DOHH2 (cell line): ENCODE measurements at regions not wholly inside any gene's neighbourhood (a gene's known extent, or its start where the extent isn't known, plus 50 kb on each side); places are given as distances from the start of the nearest gene placed in this dataset.

ENCODE experiments used
- H3F3A ChIP-seq: fragments of 200-600 bp; sonication (generic), shearing (Covaris generic); 2 replicates; pipeline ENCODE4 v1.6.0; 2016; ENCODE audit warnings: antibody characterized with exemption, mild to moderate bottlenecking; ENCODE audit not compliant: control insufficient read depth, insufficient read depth
- H3K27ac ChIP-seq: fragments of 200-600 bp; sonication (generic); 2 replicates; pipeline ENCODE4 v1.5.1; 2014; ENCODE audit warnings: low read depth, mild to moderate bottlenecking, low read length, moderate library complexity
- H3K27me3 ChIP-seq: fragments of 200-600 bp; sonication (generic); 2 replicates; pipeline ENCODE4 v1.6.1; 2014; ENCODE audit warnings: mild to moderate bottlenecking, low read length, mixed read lengths; ENCODE audit not compliant: control insufficient read depth
- H3K36me3 ChIP-seq: fragments of 200-600 bp; sonication (generic); 2 replicates; pipeline ENCODE4 v1.6.1; 2014; ENCODE audit warnings: mild to moderate bottlenecking, low read length, moderate library complexity, mixed read lengths; ENCODE audit not compliant: control insufficient read depth
- H3K4me1 ChIP-seq: fragments of 200-600 bp; sonication (generic); 2 replicates; pipeline ENCODE4 v1.6.1; 2014; ENCODE audit warnings: mild to moderate bottlenecking, low read length, mixed read lengths; ENCODE audit not compliant: control insufficient read depth
- H3K4me2 ChIP-seq: fragments of 200-600 bp; sonication (generic); 2 replicates; pipeline ENCODE4 v1.6.0; 2014; ENCODE audit warnings: mild to moderate bottlenecking, low read length, moderate library complexity
- H3K4me3 ChIP-seq: fragments of 200-600 bp; sonication (generic); 2 replicates; pipeline ENCODE4 v1.5.1; 2014; ENCODE audit warnings: mild to moderate bottlenecking, low read length, mixed read lengths
- H3K79me2 ChIP-seq: fragments of 200-600 bp; sonication (generic); 2 replicates; pipeline ENCODE4 v1.6.1; 2014; ENCODE audit warnings: mild to moderate bottlenecking, low read length, mixed read lengths; ENCODE audit not compliant: control insufficient read depth
- H3K9me2 ChIP-seq: fragments of 200-600 bp; sonication (generic); replicated peaks from 2 replicates; pipeline ENCODE4 v1.6.1; 2014; ENCODE audit warnings: mild to moderate bottlenecking, low read length, mixed read lengths; ENCODE audit not compliant: control insufficient read depth
- H3K9me3 ChIP-seq: fragments of 200-600 bp; sonication (generic); 2 replicates; pipeline ENCODE4 v1.6.1; 2014; ENCODE audit warnings: antibody characterized with exemption, low read length, mixed read lengths; ENCODE audit not compliant: control insufficient read depth, insufficient read depth
- H4K20me1 ChIP-seq: fragments of 200-600 bp; sonication (generic); 2 replicates; pipeline ENCODE4 v1.6.0; 2014; ENCODE audit warnings: low read depth, mild to moderate bottlenecking, antibody characterized with exemption, low read length, moderate library complexity; ENCODE audit not compliant: control insufficient read depth, insufficient read depth
- CTCF ChIP-seq: fragments of 200-600 bp; sonication (generic); IDR thresholded peaks from one replicate; pipeline ENCODE4 v1.5.1; 2014; ENCODE audit warnings: antibody characterized with exemption, mild to moderate bottlenecking, low read depth, low read length; ENCODE audit not compliant: poor library complexity, severe bottlenecking
- EZH2phosphoT487 ChIP-seq: fragments of 200-600 bp; sonication (generic); IDR thresholded peaks from 2 replicates; pipeline ENCODE4 v1.6.1; 2017; ENCODE audit warnings: borderline replicate concordance, mild to moderate bottlenecking, antibody characterized with exemption, low read length, moderate library complexity, mixed read lengths

GRCh38 chr4:83191026-83191425 lies 76.5 kb upstream of the PLAC8 start:
- Histone ChIP-seq H3K4me2 (no peak overlapping the region), H4K20me1 (no peaks in the 10 kb centered on the region), H3K36me3 (no peaks in the 10 kb centered on the region), H3K9me3 (no peaks in the 10 kb centered on the region), H3K4me3 (no peak overlapping the region), H3K27ac (no peak overlapping the region), H3K9me2 (no peaks in the 10 kb centered on the region), H3K79me2 (no peaks in the 10 kb centered on the region), H3F3A (no peaks in the 10 kb centered on the region), H3K27me3 (no peaks in the 10 kb centered on the region), H3K4me1 (no peaks in the 10 kb centered on the region)
- TF ChIP-seq CTCF (no peak), EZH2phosphoT487 (no peak)

- H3K79me2 ChIP-seq: no peaks in the 10 kb centered on the region
- H3K4me2 ChIP-seq: no peak overlapping the region
- H4K20me1 ChIP-seq: no peaks in the 10 kb centered on the region
- no peak overlapping the region for H3K27ac ChIP-seq
- H3K9me3 ChIP-seq: no peaks in the 10 kb centered on the region
- H3K9me2 ChIP-seq: no peaks in the 10 kb centered on the region
- H3K36me3 ChIP-seq: no peaks in the 10 kb centered on the region
- H3K4me1 ChIP-seq: no peaks in the 10 kb centered on the region
- TF ChIP-seq EZH2phosphoT487 (no peak), CTCF (no peak)
- H3K27me3 ChIP-seq: no peaks in the 10 kb centered on the region
- H3K4me3 ChIP-seq: no peak overlapping the region
- no peaks in the 10 kb centered on the region for H3F3A ChIP-seq
Observed at GRCh38 chr4:83189631-83190136, 75.2 kb upstream of the PLAC8 start.

GRCh38 chr4:83180431-83180968 lies 66.0 kb upstream of the PLAC8 start:
- Histone ChIP-seq H3K4me3 (no peak overlapping the region), H3K4me2 (no peak overlapping the region), H3K9me3 (no peaks in the 10 kb centered on the region), H3K9me2 (no peaks in the 10 kb centered on the region), H3K79me2 (no peaks in the 10 kb centered on the region), H3K27me3 (no peaks in the 10 kb centered on the region), H3F3A (peaks cover 5% of the 10 kb centered on the region; the same call in 1 of the 2 replicates), H3K27ac (no peak overlapping the region), H3K36me3 (no peaks in the 10 kb centered on the region), H3K4me1 (peaks cover 12% of the 10 kb centered on the region), H4K20me1 (no peaks in the 10 kb centered on the region)
- TF ChIP-seq EZH2phosphoT487 (no peak), CTCF (no peak)
